ENCODE measurements at regions not wholly inside any gene's neighbourhood (a gene's known extent, or its start where the extent isn't known, plus 50 kb on each side); places are given as distances from the start of the nearest gene placed in this dataset.

DNA sequence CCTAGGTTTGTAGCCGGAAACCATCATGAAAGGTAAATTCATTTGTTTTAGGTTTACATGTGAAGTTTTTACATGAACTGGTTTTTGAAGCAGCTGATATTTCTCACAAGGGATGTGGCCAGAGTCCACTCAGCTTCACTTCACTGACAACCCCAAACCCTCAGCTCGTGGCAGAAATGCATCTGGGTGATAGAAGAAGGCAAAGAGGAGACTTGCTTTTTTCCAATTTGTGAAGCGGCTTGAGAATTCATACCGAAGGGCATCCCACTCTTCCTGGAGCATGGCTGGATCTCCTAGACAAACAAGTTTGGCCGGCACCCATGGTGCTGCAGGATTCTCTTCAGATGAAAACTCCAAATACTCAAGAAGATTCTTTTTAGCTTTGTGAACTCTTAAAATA, 392.8 kb upstream of the CNR1 start:
- H3K79me1 ChIP-seq (ENCODE audit: insufficient read depth, low read depth, low read length, poor library complexity, severe bottlenecking), result no peaks in the 10 kb centered on the region
- H2BK120ac ChIP-seq (ENCODE audit: low read depth, low read length, poor library complexity, severe bottlenecking), result no peak overlapping the region
- Mint-ChIP-seq H3K27ac (no peak overlapping the region), H3K36me3 (ENCODE audit: insufficient read depth in 1 of 3, low read depth in 3 of 3) (no peaks in the 10 kb centered on the region), H3K9me3 (no peaks in the 10 kb centered on the region; a peak in 1 of 5 replicates), H3K4me3 (no peak overlapping the region), H3K4me1 (no peaks in the 10 kb centered on the region; a peak in 2 of 4 replicates), H3K27me3 (ENCODE audit: low read depth) (no peaks in the 10 kb centered on the region)
- H3K4ac ChIP-seq (ENCODE audit: low read depth, low read length), result no peak overlapping the region
- H3K9me3 ChIP-seq (ENCODE audit: control insufficient read depth, low read depth, low read length), result no peaks in the 10 kb centered on the region
- no peaks in the 10 kb centered on the region for H3K4me1 ChIP-seq (ENCODE audit: insufficient read depth, low read length)
- H3K56ac ChIP-seq (ENCODE audit: insufficient read length, low read depth, low read length), result no peak overlapping the region
- H3K23me2 ChIP-seq (ENCODE audit: insufficient read length, low read depth, low read length, poor library complexity, severe bottlenecking), result no peaks in the 10 kb centered on the region
- H3K4me2 ChIP-seq (ENCODE audit: insufficient read depth, insufficient read length, low read length), result no peak overlapping the region
- no peak overlapping the region for H4K5ac ChIP-seq (ENCODE audit: insufficient read length, low read depth, low read length)
- no peak overlapping the region for H2BK20ac ChIP-seq (ENCODE audit: low read depth, low read length, poor library complexity, severe bottlenecking)
- H3T11ph ChIP-seq (ENCODE audit: low read length), result no peak overlapping the region
- H3K27ac ChIP-seq (ENCODE audit: insufficient read length, low read depth, low read length), result no peak overlapping the region
- no peak overlapping the region for H2AFZ ChIP-seq (ENCODE audit: low read length)
- no peak overlapping the region for H3K9ac ChIP-seq (ENCODE audit: extremely low read depth, insufficient read length, low read length)
- no peak overlapping the region for H3K23ac ChIP-seq (ENCODE audit: insufficient read length, low read depth, low read length)
- no peaks in the 10 kb centered on the region for H4K20me1 ChIP-seq (ENCODE audit: control insufficient read depth, insufficient read depth, insufficient read length)
- no CpG with 5 or more reads among the region's 5 CpGs for WGBS (ENCODE audit: extremely low coverage, insufficient read length, low lambda C conversion rate)
- no peak overlapping the region for H4K91ac ChIP-seq (ENCODE audit: insufficient read length, low read depth, low read length)
- no peak overlapping the region for H2BK15ac ChIP-seq (ENCODE audit: low read depth, low read length)
- no peak overlapping the region for H2AK5ac ChIP-seq (ENCODE audit: insufficient read length, low read length)
- H4K8ac ChIP-seq (replicated peaks; ENCODE audit: insufficient read length, low read depth, low read length), result no peak overlapping the region
- TF ChIP-seq, protein P1, sequence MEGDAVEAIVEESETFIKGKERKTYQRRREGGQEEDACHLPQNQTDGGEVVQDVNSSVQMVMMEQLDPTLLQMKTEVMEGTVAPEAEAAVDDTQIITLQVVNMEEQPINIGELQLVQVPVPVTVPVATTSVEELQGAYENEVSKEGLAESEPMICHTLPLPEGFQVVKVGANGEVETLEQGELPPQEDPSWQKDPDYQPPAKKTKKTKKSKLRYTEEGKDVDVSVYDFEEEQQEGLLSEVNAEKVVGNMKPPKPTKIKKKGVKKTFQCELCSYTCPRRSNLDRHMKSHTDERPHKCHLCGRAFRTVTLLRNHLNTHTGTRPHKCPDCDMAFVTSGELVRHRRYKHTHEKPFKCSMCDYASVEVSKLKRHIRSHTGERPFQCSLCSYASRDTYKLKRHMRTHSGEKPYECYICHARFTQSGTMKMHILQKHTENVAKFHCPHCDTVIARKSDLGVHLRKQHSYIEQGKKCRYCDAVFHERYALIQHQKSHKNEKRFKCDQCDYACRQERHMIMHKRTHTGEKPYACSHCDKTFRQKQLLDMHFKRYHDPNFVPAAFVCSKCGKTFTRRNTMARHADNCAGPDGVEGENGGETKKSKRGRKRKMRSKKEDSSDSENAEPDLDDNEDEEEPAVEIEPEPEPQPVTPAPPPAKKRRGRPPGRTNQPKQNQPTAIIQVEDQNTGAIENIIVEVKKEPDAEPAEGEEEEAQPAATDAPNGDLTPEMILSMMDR (conservative IDR thresholded peaks at IDR 0.05), result no peak
- no peak overlapping the region for H2BK5ac ChIP-seq (ENCODE audit: insufficient read length, low read length)
- H3K18ac ChIP-seq (ENCODE audit: insufficient read length, low read depth, low read length), result no peak overlapping the region
- DNase-seq, result no peak
- no peak overlapping the region for H3K14ac ChIP-seq (ENCODE audit: insufficient read depth, low read length)
- no peaks in the 10 kb centered on the region for H3K27me3 ChIP-seq (ENCODE audit: insufficient read depth, low read length)
- H3K79me2 ChIP-seq (ENCODE audit: insufficient read depth, low read length), result no peaks in the 10 kb centered on the region
- no peak overlapping the region for H2BK12ac ChIP-seq (ENCODE audit: insufficient read length, low read depth, low read length)

Data from H9 (cell line).